DOHH2 (cell line): ENCODE measurements at regions not wholly inside any gene's neighbourhood (a gene's known extent, or its start where the extent isn't known, plus 50 kb on each side); places are given as distances from the start of the nearest gene placed in this dataset.
"Not testable (repeated sequence)": the region's sequence is repeated elsewhere in the genome, so short reads cannot be mapped to it uniquely, and the experiment has no call there.

Experiments used
- H3F3A ChIP-seq: fragments of 200-600 bp; sonication (generic), shearing (Covaris generic); 2 replicates; pipeline ENCODE4 v1.6.0; 2016; ENCODE audit warnings: antibody characterized with exemption, mild to moderate bottlenecking; ENCODE audit not compliant: control insufficient read depth, insufficient read depth
- H3K27ac ChIP-seq: fragments of 200-600 bp; sonication (generic); 2 replicates; pipeline ENCODE4 v1.5.1; 2014; ENCODE audit warnings: low read depth, mild to moderate bottlenecking, low read length, moderate library complexity
- H3K27me3 ChIP-seq: fragments of 200-600 bp; sonication (generic); 2 replicates; pipeline ENCODE4 v1.6.1; 2014; ENCODE audit warnings: mild to moderate bottlenecking, low read length, mixed read lengths; ENCODE audit not compliant: control insufficient read depth
- H3K36me3 ChIP-seq: fragments of 200-600 bp; sonication (generic); 2 replicates; pipeline ENCODE4 v1.6.1; 2014; ENCODE audit warnings: mild to moderate bottlenecking, low read length, moderate library complexity, mixed read lengths; ENCODE audit not compliant: control insufficient read depth
- H3K4me1 ChIP-seq: fragments of 200-600 bp; sonication (generic); 2 replicates; pipeline ENCODE4 v1.6.1; 2014; ENCODE audit warnings: mild to moderate bottlenecking, low read length, mixed read lengths; ENCODE audit not compliant: control insufficient read depth
- H3K4me2 ChIP-seq: fragments of 200-600 bp; sonication (generic); 2 replicates; pipeline ENCODE4 v1.6.0; 2014; ENCODE audit warnings: mild to moderate bottlenecking, low read length, moderate library complexity
- H3K4me3 ChIP-seq: fragments of 200-600 bp; sonication (generic); 2 replicates; pipeline ENCODE4 v1.5.1; 2014; ENCODE audit warnings: mild to moderate bottlenecking, low read length, mixed read lengths
- H3K79me2 ChIP-seq: fragments of 200-600 bp; sonication (generic); 2 replicates; pipeline ENCODE4 v1.6.1; 2014; ENCODE audit warnings: mild to moderate bottlenecking, low read length, mixed read lengths; ENCODE audit not compliant: control insufficient read depth
- H3K9me2 ChIP-seq: fragments of 200-600 bp; sonication (generic); replicated peaks from 2 replicates; pipeline ENCODE4 v1.6.1; 2014; ENCODE audit warnings: mild to moderate bottlenecking, low read length, mixed read lengths; ENCODE audit not compliant: control insufficient read depth
- H3K9me3 ChIP-seq: fragments of 200-600 bp; sonication (generic); 2 replicates; pipeline ENCODE4 v1.6.1; 2014; ENCODE audit warnings: antibody characterized with exemption, low read length, mixed read lengths; ENCODE audit not compliant: control insufficient read depth, insufficient read depth
- H4K20me1 ChIP-seq: fragments of 200-600 bp; sonication (generic); 2 replicates; pipeline ENCODE4 v1.6.0; 2014; ENCODE audit warnings: low read depth, mild to moderate bottlenecking, antibody characterized with exemption, low read length, moderate library complexity; ENCODE audit not compliant: control insufficient read depth, insufficient read depth
- EZH2phosphoT487 ChIP-seq: fragments of 200-600 bp; sonication (generic); IDR thresholded peaks from 2 replicates; pipeline ENCODE4 v1.6.1; 2017; ENCODE audit warnings: borderline replicate concordance, mild to moderate bottlenecking, antibody characterized with exemption, low read length, moderate library complexity, mixed read lengths
- TF ChIP-seq, protein P1 (sequence below): fragments of 200-600 bp; sonication (generic); IDR thresholded peaks from one replicate; pipeline ENCODE4 v1.5.1; 2014; ENCODE audit warnings: antibody characterized with exemption, mild to moderate bottlenecking, low read depth, low read length; ENCODE audit not compliant: poor library complexity, severe bottlenecking

DNA sequence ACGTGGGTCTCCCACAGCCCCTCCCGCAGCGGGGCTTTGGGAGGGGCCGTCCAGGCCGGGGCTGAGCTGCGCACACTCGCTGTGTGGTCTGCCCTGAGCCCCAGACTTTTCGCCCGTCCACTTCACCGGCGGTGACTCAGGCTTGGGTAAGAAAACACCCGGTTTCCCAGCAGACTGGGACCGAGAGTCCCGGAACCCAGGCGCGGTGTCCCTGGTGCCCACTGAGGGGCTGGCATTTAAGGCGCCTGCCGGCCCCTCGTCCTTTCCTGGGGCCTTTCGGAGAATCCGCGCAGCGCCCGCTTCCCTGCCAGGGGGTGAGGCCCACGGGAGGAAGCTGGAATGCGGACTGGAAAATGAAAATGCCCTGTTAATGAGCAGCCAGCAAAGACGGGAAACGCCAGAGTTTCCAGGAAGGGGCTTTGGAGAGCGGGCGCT is 100.3 kb downstream of the C16orf95 start:
- no peaks in the 10 kb centered on the region for H3F3A ChIP-seq
- H3K4me3 ChIP-seq: no peak overlapping the region
- no peaks in the 10 kb centered on the region for H3K36me3 ChIP-seq
- H4K20me1 ChIP-seq: no peaks in the 10 kb centered on the region
- H3K27me3 ChIP-seq: no peaks in the 10 kb centered on the region
- TF ChIP-seq EZH2phosphoT487: no peak
- TF ChIP-seq, protein P1, sequence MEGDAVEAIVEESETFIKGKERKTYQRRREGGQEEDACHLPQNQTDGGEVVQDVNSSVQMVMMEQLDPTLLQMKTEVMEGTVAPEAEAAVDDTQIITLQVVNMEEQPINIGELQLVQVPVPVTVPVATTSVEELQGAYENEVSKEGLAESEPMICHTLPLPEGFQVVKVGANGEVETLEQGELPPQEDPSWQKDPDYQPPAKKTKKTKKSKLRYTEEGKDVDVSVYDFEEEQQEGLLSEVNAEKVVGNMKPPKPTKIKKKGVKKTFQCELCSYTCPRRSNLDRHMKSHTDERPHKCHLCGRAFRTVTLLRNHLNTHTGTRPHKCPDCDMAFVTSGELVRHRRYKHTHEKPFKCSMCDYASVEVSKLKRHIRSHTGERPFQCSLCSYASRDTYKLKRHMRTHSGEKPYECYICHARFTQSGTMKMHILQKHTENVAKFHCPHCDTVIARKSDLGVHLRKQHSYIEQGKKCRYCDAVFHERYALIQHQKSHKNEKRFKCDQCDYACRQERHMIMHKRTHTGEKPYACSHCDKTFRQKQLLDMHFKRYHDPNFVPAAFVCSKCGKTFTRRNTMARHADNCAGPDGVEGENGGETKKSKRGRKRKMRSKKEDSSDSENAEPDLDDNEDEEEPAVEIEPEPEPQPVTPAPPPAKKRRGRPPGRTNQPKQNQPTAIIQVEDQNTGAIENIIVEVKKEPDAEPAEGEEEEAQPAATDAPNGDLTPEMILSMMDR: no peak
- no peaks in the 10 kb centered on the region for H3K9me3 ChIP-seq
- H3K9me2 ChIP-seq: no peaks in the 10 kb centered on the region
- no peaks in the 10 kb centered on the region for H3K79me2 ChIP-seq
- H3K4me2 ChIP-seq: no peak overlapping the region
- no peaks in the 10 kb centered on the region for H3K4me1 ChIP-seq
- no peak overlapping the region for H3K27ac ChIP-seq

DNA sequence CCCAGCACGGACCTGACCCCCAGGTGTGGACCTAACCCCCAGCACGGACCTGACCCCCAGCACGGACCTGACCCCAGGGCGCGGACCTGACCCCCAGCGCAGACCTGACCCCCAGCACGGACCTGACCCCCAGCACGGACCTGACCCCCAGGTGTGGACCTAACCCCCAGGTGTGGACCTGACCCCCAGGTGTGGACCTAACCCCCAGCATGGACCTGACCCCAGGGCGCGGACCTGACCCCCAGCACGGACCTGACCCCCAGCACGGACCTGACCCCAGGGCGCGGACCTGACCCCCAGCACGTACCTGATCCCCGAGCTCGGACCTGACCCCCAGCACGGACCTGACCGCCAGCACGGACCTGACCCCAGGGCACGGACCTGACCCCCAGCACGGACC is 99.4 kb downstream of the C16orf95 start:
- not testable (repeated sequence) for H3K79me2 ChIP-seq, H3K9me2 ChIP-seq, H3K36me3 ChIP-seq, H3K4me3 ChIP-seq, H3K4me1 ChIP-seq, H3F3A ChIP-seq, H3K27me3 ChIP-seq, H3K4me2 ChIP-seq, H4K20me1 ChIP-seq, H3K9me3 ChIP-seq, H3K27ac ChIP-seq

DNA sequence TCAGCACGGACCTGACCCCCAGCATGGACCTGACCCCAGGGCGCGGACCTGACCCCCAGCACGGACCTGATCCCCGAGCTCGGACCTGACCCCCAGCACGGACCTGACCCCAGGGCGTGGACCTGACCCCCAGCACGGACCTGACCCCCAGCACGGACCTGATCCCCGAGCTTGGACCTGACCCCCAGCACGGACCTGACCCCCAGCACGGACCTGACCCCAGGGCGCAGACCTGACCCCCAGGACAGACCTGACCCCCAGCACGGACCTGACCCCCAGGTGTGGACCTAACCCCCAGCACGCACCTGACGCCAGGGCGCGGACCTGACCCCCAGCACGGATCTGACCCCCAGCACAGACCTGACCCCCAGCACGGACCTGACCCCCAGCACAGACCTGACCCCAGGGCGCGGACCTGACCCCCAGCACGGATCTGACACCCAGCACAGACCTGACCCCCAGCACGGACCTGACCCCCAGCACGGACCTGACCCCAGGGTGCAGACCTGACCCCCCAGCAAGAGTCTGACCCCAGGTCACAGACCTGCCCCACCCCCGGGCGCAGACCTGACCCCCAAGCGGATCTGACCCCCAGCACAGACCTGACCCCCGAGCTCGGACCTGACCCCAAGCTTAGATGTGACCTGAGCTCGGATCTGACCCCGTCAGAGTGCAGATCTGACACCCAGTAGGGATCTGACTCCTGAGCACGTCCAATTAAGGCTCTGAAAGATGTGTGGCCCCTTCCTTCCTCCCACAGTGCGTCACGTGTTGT is 98.7 kb downstream of the C16orf95 start:
- H3K9me3 ChIP-seq: no peaks in the 10 kb centered on the region
- no peak overlapping the region for H3K4me2 ChIP-seq
- no peak overlapping the region for H3K27ac ChIP-seq
- H4K20me1 ChIP-seq: no peaks in the 10 kb centered on the region
- H3K4me1 ChIP-seq: no peaks in the 10 kb centered on the region
- H3K36me3 ChIP-seq: no peaks in the 10 kb centered on the region
- H3K9me2 ChIP-seq: no peaks in the 10 kb centered on the region
- no peaks in the 10 kb centered on the region for H3F3A ChIP-seq
- no peak overlapping the region for H3K4me3 ChIP-seq
- TF ChIP-seq, protein P1: no peak
- no peaks in the 10 kb centered on the region for H3K27me3 ChIP-seq
- H3K79me2 ChIP-seq: no peaks in the 10 kb centered on the region

DNA sequence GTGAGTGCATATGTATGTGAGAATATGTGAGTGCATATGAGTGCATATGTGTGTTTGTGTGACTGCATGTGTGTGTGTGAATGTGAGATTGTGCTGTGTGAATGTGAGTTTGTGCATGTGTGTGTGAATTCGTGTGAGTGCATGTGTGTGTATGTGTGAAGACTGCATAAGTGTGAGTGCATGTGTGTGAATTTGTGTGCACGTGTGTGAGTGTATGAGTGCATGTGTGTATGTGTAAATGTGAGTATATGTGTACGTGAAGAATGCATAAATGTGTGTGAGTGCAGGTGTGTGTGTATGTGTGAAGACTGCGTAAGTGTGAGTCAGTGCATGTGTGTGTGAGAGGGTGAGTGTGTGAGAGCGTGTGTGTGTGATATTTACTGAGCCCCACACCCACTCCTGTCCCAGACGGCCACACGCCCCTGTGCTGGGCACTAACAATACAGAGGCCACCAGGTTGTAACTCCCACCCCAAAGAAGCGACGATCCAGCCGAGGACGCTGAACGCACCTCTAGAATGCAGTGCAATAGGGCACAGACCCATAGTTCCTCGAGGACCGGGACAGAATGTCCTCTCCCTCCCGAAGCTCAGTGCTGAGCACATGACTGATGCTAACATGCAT is 97.8 kb downstream of the C16orf95 start:
- Histone ChIP-seq H3K79me2 (no peaks in the 10 kb centered on the region), H3K9me3 (no peaks in the 10 kb centered on the region), H3K9me2 (no peaks in the 10 kb centered on the region), H3F3A (no peaks in the 10 kb centered on the region), H3K27ac (no peak overlapping the region), H4K20me1 (no peaks in the 10 kb centered on the region), H3K27me3 (no peaks in the 10 kb centered on the region), H3K4me2 (no peak overlapping the region), H3K36me3 (no peaks in the 10 kb centered on the region), H3K4me3 (no peak overlapping the region), H3K4me1 (no peaks in the 10 kb centered on the region)
- TF ChIP-seq EZH2phosphoT487: no peak
